HepG2 (cell line): ENCODE measurements at regions not wholly inside any gene's neighbourhood (a gene's known extent, or its start where the extent isn't known, plus 50 kb on each side); places are given as distances from the start of the nearest gene placed in this dataset.

ENCODE experiments used
- ATAC-seq: fragments of 200-7000 bp; cut with Tn5 transposase; 3 replicates; pipeline ENCODE4 v1.9.1; 2020; ENCODE audit warnings: mild to moderate bottlenecking, moderate library complexity
- BruUV-seq: library from RNA; stranded (reverse); fragments of 400-500 nt; replicated peaks from 2 replicates; lab custom pipeline; 2021; lab: Mats Ljungman, UMichigan
- CTCF ChIA-PET: fragments of 300-600 bp; formaldehyde crosslinking; extraction: SDS; loops from one replicate; lab custom pipeline; 2021; ENCODE audit warnings: low total read pairs, inconsistent platforms, low intra/inter-chr PET ratio; lab: Yijun Ruan, JAX
- POLR2A ChIA-PET: fragments of 350-600 bp; sonication (Branson Sonifier 250); formaldehyde crosslinking; loops from one replicate; lab custom pipeline; 2020; ENCODE audit warnings: antibody characterized with exemption, inconsistent platforms; lab: Yijun Ruan, JAX
- DNase-seq: peaks from one replicate; pipeline ENCODE4 v3.0.0-alpha.2; 2015; ENCODE audit warnings: low spot score
- FAIRE-seq: peaks from 3 replicates; lab custom pipeline; 2011; peaks lifted over from hg19 to GRCh38; lab: Jason Lieb, UNC
- H2AFZ ChIP-seq: one replicate; pipeline ENCODE4 v1.6.1; 2011; ENCODE audit warnings: low read length, inconsistent platforms
- H3K27ac ChIP-seq: fragments of 300-600 bp; 3 replicates; pipeline ENCODE4 v1.8.0; 2011; ENCODE audit warnings: mixed run types, mild to moderate bottlenecking, mixed read lengths, low read length, inconsistent platforms; ENCODE audit not compliant: insufficient read depth; ENCODE audit errors: extremely low read length
- H3K27me3 ChIP-seq, 2 experiments: fragments of 200-600 bp in 1 of 2; 2 replicates in 1 of 2; 3 replicates in 1 of 2; pipeline versions ENCODE4 v1.6.0 to v1.8.0; 2011; ENCODE audit warnings: low read length in 2 of 2, mild to moderate bottlenecking in 2 of 2, moderate library complexity in 2 of 2, inconsistent platforms in 1 of 2; ENCODE audit not compliant: insufficient read depth in 2 of 2, control insufficient read depth in 1 of 2
- H3K36me3 ChIP-seq, 2 experiments: fragments of 200-600 bp in 1 of 2; replicated peaks in 1 of 2; 2 replicates in 1 of 2; 3 replicates in 1 of 2; pipeline versions ENCODE4 v1.5.1 to v1.8.0; 2011; ENCODE audit warnings: low read length in 2 of 2, inconsistent platforms in 1 of 2; ENCODE audit not compliant: insufficient read depth in 2 of 2, control insufficient read depth in 1 of 2
- H3K4me1 ChIP-seq: 2 replicates; pipeline ENCODE4 v1.5.1; 2012; ENCODE audit warnings: low read length, inconsistent platforms; ENCODE audit not compliant: insufficient read depth
- H3K4me2 ChIP-seq: 2 replicates; pipeline ENCODE4 v1.6.0; 2011; ENCODE audit warnings: low read depth, low read length, inconsistent platforms
- H3K4me3 ChIP-seq, 3 experiments: fragments of 200-600 bp in 1 of 3; sonication (generic), shearing (Covaris generic) in 1 of 3; replicated peaks in 1 of 3; 2 replicates each; pipeline ENCODE4 v1.5.1; 2011 to 2016; ENCODE audit warnings: low read length in 3 of 3, inconsistent platforms in 2 of 3, low read depth in 2 of 3, mild to moderate bottlenecking in 2 of 3, control low read depth in 1 of 3, mixed read lengths in 1 of 3; ENCODE audit not compliant: insufficient read depth in 1 of 3
- H3K79me2 ChIP-seq: one replicate; pipeline ENCODE4 v1.6.1; 2011; ENCODE audit warnings: low read length, inconsistent platforms; ENCODE audit not compliant: insufficient read depth
- H3K9ac ChIP-seq: 2 replicates; pipeline ENCODE4 v1.6.0; 2011; ENCODE audit warnings: mild to moderate bottlenecking, low read depth, low read length, inconsistent platforms; ENCODE audit not compliant: insufficient read depth
- H3K9me3 ChIP-seq: 2 replicates; pipeline ENCODE4 v1.5.1; 2012; ENCODE audit warnings: mild to moderate bottlenecking, low read length
- H4K20me1 ChIP-seq: 2 replicates; pipeline ENCODE4 v1.6.0; 2011; ENCODE audit warnings: inconsistent platforms, mild to moderate bottlenecking, low read length, moderate library complexity; ENCODE audit not compliant: insufficient read depth
- ATAD3A ChIP-seq: sonication (generic); formaldehyde crosslinking; IDR thresholded peaks from 2 replicates; pipeline ENCODE4 v1.4.0; 2020; ENCODE audit warnings: missing genetic modification reagents
- HNF1A ChIP-seq, 2 experiments: sonication (generic) in 1 of 2; formaldehyde crosslinking in 1 of 2; IDR thresholded peaks; 2 replicates each; pipeline versions ENCODE4 v1.4.0 to v1.6.1; 2016 to 2020; ENCODE audit warnings: borderline replicate concordance in 1 of 2, low read depth in 1 of 2, mild to moderate bottlenecking in 1 of 2, missing genetic modification reagents in 1 of 2
- MAFG ChIP-seq: sonication (generic); formaldehyde crosslinking; IDR thresholded peaks from 2 replicates; pipeline ENCODE4 v1.5.1; 2020; ENCODE audit warnings: mild to moderate bottlenecking, missing genetic modification reagents
- SOX13 ChIP-seq, 3 experiments: fragments of 450-650 bp in 1 of 3; sonication (generic) in 1 of 3; formaldehyde crosslinking in 1 of 3; IDR thresholded peaks in 2 of 3; conservative IDR thresholded peaks in 1 of 3; 2 replicates each; pipeline versions ENCODE4 v1.5.0 to v1.6.1; 2016 to 2020; ENCODE audit warnings: antibody characterized with exemption in 1 of 3, mild to moderate bottlenecking in 1 of 3, missing compliant biosample characterization in 1 of 3, missing genetic modification reagents in 1 of 3, moderate library complexity in 1 of 3
- SOX5 ChIP-seq: IDR thresholded peaks from 2 replicates; pipeline ENCODE4 v1.6.1; 2016; ENCODE audit warnings: borderline replicate concordance
- TCF7 ChIP-seq: sonication (generic); IDR thresholded peaks from 2 replicates; pipeline ENCODE4 v1.6.1; 2016; ENCODE audit warnings: antibody characterized with exemption, low read depth
- ZNF788 ChIP-seq: sonication (generic); formaldehyde crosslinking; IDR thresholded peaks from 2 replicates; pipeline ENCODE4 v1.5.0; 2020; ENCODE audit warnings: mild to moderate bottlenecking, missing genetic modification reagents, borderline replicate concordance
- WGBS: methylation state at CpG from one replicate; pipeline ENCODE4 v1.1.6; 2017; ENCODE audit warnings: low lambda C conversion rate; 5-methylcytosine and 5-hydroxymethylcytosine counted together
- in situ Hi-C: cut with HindIII; loops from 2 replicates; pipeline ENCODE4 v1.10.0; 2017; ENCODE audit warnings: low pct_unique_long_range_greater_than_20kb; ENCODE audit not compliant: extremely low pct_ligation_motif_present
- intact Hi-C: fragments of 100-400 bp; cut with micrococcal nuclease; formaldehyde crosslinking; loops from one replicate; pipeline ENCODE4 v1.10.0; 2022; ENCODE audit not compliant: unreplicated experiment
- TF ChIP-seq, protein P1 (sequence below): sonication (generic); formaldehyde crosslinking; conservative IDR thresholded peaks from 2 replicates; pipeline ENCODE4 v1.8.0; 2022; ENCODE audit warnings: low read depth, missing genetic modification reagents

GRCh38 chr3:182438398-182438797 lies 354.9 kb upstream of the ATP11B start:
- DNase-seq (peak; percentile 2), FAIRE-seq (no peak), ATAC-seq (no peak)
- ChIA-PET POLR2A (no interaction called here), CTCF (no interaction called here)
- H3K27me3 ChIP-seq: no peaks in the 10 kb centered on the region
- H4K20me1 ChIP-seq: no peaks in the 10 kb centered on the region
- no peak overlapping the region for H3K4me3 ChIP-seq
- no peak overlapping the region for H2AFZ ChIP-seq
- H3K36me3 ChIP-seq: no peaks in the 10 kb centered on the region
- BruUV-seq: no TSS peak
- no peaks in the 10 kb centered on the region for H3K4me1 ChIP-seq
- WGBS: 2% methylated on average over 1 of the region's 1 CpG
- no peak overlapping the region for H3K27ac ChIP-seq
- H3K9ac ChIP-seq: no peak overlapping the region
- intact Hi-C loops (loop anchor here (2.0 kb wide), 1 partner anchor 18 kb away; no protein-coding TSS in a partner anchor), in situ Hi-C loops (no loop called here)
- no peak overlapping the region for H3K4me2 ChIP-seq
- H3K9me3 ChIP-seq: no peaks in the 10 kb centered on the region
- TF ChIP-seq ZNF788 (CRISPR knock-in tag) (no peak), SOX13 (IDR thresholded peaks at IDR 0.05) (no peak; the same call in 1 of the 2 replicates), SOX13 (CRISPR knock-in tag; conservative IDR thresholded peaks at IDR 0.05 in 1 of 2, IDR thresholded peaks at IDR 0.05 in 1 of 2) (peak in 1 of 2 experiments; percentile 77; a peak in 2 of 4 replicates), MAFG (CRISPR knock-in tag) (no peak), ATAD3A (CRISPR knock-in tag) (no peak), TCF7 (peak; percentile 14; the same call in 1 of the 2 replicates), SOX5 (CRISPR knock-in tag) (peak; percentile 58; the same call in 1 of the 2 replicates)
- H3K79me2 ChIP-seq: no peaks in the 10 kb centered on the region

DNA sequence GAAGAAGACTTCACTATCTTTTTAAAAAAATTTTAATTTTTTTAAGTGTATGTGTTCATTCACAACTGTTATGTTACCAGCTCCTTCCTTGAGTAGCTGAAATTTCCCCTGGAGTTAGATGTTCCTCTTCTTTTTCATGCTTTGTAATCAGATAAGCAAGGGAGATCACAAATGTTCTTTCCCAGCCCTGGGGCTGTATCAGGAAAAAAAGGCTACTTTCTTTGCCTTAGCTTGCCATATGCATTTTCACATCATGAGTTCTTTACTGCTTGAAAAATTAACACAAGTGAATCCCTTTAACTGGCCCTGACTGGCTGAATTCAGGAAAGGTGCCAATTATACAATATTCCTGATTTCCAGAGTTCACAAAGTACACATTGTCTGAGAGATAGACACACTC lies 353.2 kb upstream of the ATP11B start:
- Histone ChIP-seq H3K9ac (no peak overlapping the region), H3K4me2 (no peak overlapping the region), H3K27me3 (no peaks in the 10 kb centered on the region), H2AFZ (no peak overlapping the region), H3K79me2 (no peaks in the 10 kb centered on the region), H4K20me1 (no peaks in the 10 kb centered on the region), H3K27ac (no peak overlapping the region), H3K4me1 (no peaks in the 10 kb centered on the region), H3K9me3 (no peaks in the 10 kb centered on the region), H3K4me3 (no peak overlapping the region), H3K36me3 (no peaks in the 10 kb centered on the region)
- ATAC-seq (no peak), DNase-seq (no peak), FAIRE-seq (no peak)
- TF ChIP-seq HNF1A (IDR thresholded peaks at IDR 0.05; ENCODE audit: low read depth): no peak
- TF ChIP-seq HNF1A (CRISPR knock-in tag; IDR thresholded peaks at IDR 0.05; ENCODE audit: borderline replicate concordance): no peak
- TF ChIP-seq, protein P1, sequence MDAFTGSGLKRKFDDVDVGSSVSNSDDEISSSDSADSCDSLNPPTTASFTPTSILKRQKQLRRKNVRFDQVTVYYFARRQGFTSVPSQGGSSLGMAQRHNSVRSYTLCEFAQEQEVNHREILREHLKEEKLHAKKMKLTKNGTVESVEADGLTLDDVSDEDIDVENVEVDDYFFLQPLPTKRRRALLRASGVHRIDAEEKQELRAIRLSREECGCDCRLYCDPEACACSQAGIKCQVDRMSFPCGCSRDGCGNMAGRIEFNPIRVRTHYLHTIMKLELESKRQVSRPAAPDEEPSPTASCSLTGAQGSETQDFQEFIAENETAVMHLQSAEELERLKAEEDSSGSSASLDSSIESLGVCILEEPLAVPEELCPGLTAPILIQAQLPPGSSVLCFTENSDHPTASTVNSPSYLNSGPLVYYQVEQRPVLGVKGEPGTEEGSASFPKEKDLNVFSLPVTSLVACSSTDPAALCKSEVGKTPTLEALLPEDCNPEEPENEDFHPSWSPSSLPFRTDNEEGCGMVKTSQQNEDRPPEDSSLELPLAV (CRISPR knock-in tag): no peak
- BruUV-seq: no TSS peak
- ChIA-PET POLR2A (no interaction called here), CTCF (no interaction called here)
- intact Hi-C loops (no loop called here), in situ Hi-C loops (no loop called here)
